HepG2 (cell line): ENCODE measurements at regions not wholly inside any gene's neighbourhood (a gene's known extent, or its start where the extent isn't known, plus 50 kb on each side); places are given as distances from the start of the nearest gene placed in this dataset.

Experiments used
- ATAC-seq: fragments of 200-7000 bp; cut with Tn5 transposase; 3 replicates; pipeline ENCODE4 v1.9.1; 2020; ENCODE audit warnings: mild to moderate bottlenecking, moderate library complexity
- BruUV-seq: library from RNA; stranded (reverse); fragments of 400-500 nt; replicated peaks from 2 replicates; lab custom pipeline; 2021; lab: Mats Ljungman, UMichigan
- CTCF ChIA-PET: fragments of 300-600 bp; formaldehyde crosslinking; extraction: SDS; loops from one replicate; lab custom pipeline; 2021; ENCODE audit warnings: low total read pairs, inconsistent platforms, low intra/inter-chr PET ratio; lab: Yijun Ruan, JAX
- POLR2A ChIA-PET: fragments of 350-600 bp; sonication (Branson Sonifier 250); formaldehyde crosslinking; loops from one replicate; lab custom pipeline; 2020; ENCODE audit warnings: antibody characterized with exemption, inconsistent platforms; lab: Yijun Ruan, JAX
- DNase-seq: peaks from one replicate; pipeline ENCODE4 v3.0.0-alpha.2; 2015; ENCODE audit warnings: low spot score
- FAIRE-seq: peaks from 3 replicates; lab custom pipeline; 2011; peaks lifted over from hg19 to GRCh38; lab: Jason Lieb, UNC
- H2AFZ ChIP-seq: one replicate; pipeline ENCODE4 v1.6.1; 2011; ENCODE audit warnings: low read length, inconsistent platforms
- H3K27ac ChIP-seq: fragments of 300-600 bp; 3 replicates; pipeline ENCODE4 v1.8.0; 2011; ENCODE audit warnings: mixed run types, mild to moderate bottlenecking, mixed read lengths, low read length, inconsistent platforms; ENCODE audit not compliant: insufficient read depth; ENCODE audit errors: extremely low read length
- H3K27me3 ChIP-seq, 2 experiments: fragments of 200-600 bp in 1 of 2; 2 replicates in 1 of 2; 3 replicates in 1 of 2; pipeline versions ENCODE4 v1.6.0 to v1.8.0; 2011; ENCODE audit warnings: low read length in 2 of 2, mild to moderate bottlenecking in 2 of 2, moderate library complexity in 2 of 2, inconsistent platforms in 1 of 2; ENCODE audit not compliant: insufficient read depth in 2 of 2, control insufficient read depth in 1 of 2
- H3K36me3 ChIP-seq, 2 experiments: fragments of 200-600 bp in 1 of 2; replicated peaks in 1 of 2; 2 replicates in 1 of 2; 3 replicates in 1 of 2; pipeline versions ENCODE4 v1.5.1 to v1.8.0; 2011; ENCODE audit warnings: low read length in 2 of 2, inconsistent platforms in 1 of 2; ENCODE audit not compliant: insufficient read depth in 2 of 2, control insufficient read depth in 1 of 2
- H3K4me1 ChIP-seq: 2 replicates; pipeline ENCODE4 v1.5.1; 2012; ENCODE audit warnings: low read length, inconsistent platforms; ENCODE audit not compliant: insufficient read depth
- H3K4me2 ChIP-seq: 2 replicates; pipeline ENCODE4 v1.6.0; 2011; ENCODE audit warnings: low read depth, low read length, inconsistent platforms
- H3K4me3 ChIP-seq, 3 experiments: fragments of 200-600 bp in 1 of 3; sonication (generic), shearing (Covaris generic) in 1 of 3; replicated peaks in 1 of 3; 2 replicates each; pipeline ENCODE4 v1.5.1; 2011 to 2016; ENCODE audit warnings: low read length in 3 of 3, inconsistent platforms in 2 of 3, low read depth in 2 of 3, mild to moderate bottlenecking in 2 of 3, control low read depth in 1 of 3, mixed read lengths in 1 of 3; ENCODE audit not compliant: insufficient read depth in 1 of 3
- H3K79me2 ChIP-seq: one replicate; pipeline ENCODE4 v1.6.1; 2011; ENCODE audit warnings: low read length, inconsistent platforms; ENCODE audit not compliant: insufficient read depth
- H3K9ac ChIP-seq: 2 replicates; pipeline ENCODE4 v1.6.0; 2011; ENCODE audit warnings: mild to moderate bottlenecking, low read depth, low read length, inconsistent platforms; ENCODE audit not compliant: insufficient read depth
- H3K9me3 ChIP-seq: 2 replicates; pipeline ENCODE4 v1.5.1; 2012; ENCODE audit warnings: mild to moderate bottlenecking, low read length
- H4K20me1 ChIP-seq: 2 replicates; pipeline ENCODE4 v1.6.0; 2011; ENCODE audit warnings: inconsistent platforms, mild to moderate bottlenecking, low read length, moderate library complexity; ENCODE audit not compliant: insufficient read depth
- ATF7 ChIP-seq, 2 experiments: fragments of 450-650 bp in 1 of 2; sonication (generic) in 1 of 2; formaldehyde crosslinking in 1 of 2; IDR thresholded peaks; 2 replicates each; pipeline versions ENCODE4 v1.4.0 to v1.6.1; 2016 to 2020; ENCODE audit warnings: antibody characterized with exemption in 1 of 2, mild to moderate bottlenecking in 1 of 2, missing genetic modification reagents in 1 of 2
- MIER3 ChIP-seq: IDR thresholded peaks from 2 replicates; pipeline ENCODE4 v1.6.1; 2016; ENCODE audit warnings: missing compliant biosample characterization, borderline replicate concordance
- NFKBIZ ChIP-seq: IDR thresholded peaks from 2 replicates; pipeline ENCODE4 v1.6.1; 2018; ENCODE audit warnings: missing genetic modification reagents, missing compliant biosample characterization
- SIN3B ChIP-seq: fragments of 150-350 bp; IDR thresholded peaks from 2 replicates; pipeline ENCODE4 v1.6.1; 2014; ENCODE audit warnings: low read length
- SMAD1 ChIP-seq: sonication (generic); formaldehyde crosslinking; IDR thresholded peaks from 2 replicates; pipeline ENCODE4 v1.4.0; 2020; ENCODE audit warnings: missing genetic modification reagents, low read depth, mild to moderate bottlenecking, borderline replicate concordance
- ZNF329 ChIP-seq: sonication (generic); formaldehyde crosslinking; IDR thresholded peaks from 2 replicates; pipeline ENCODE4 v1.9.0; 2021; ENCODE audit warnings: low read depth, mild to moderate bottlenecking, missing genetic modification reagents
- ZNF337 ChIP-seq: sonication (generic); formaldehyde crosslinking; IDR thresholded peaks from 2 replicates; pipeline ENCODE4 v1.5.1; 2020; ENCODE audit warnings: missing genetic modification reagents, low read depth, mild to moderate bottlenecking, borderline replicate concordance
- ZNF652 ChIP-seq: IDR thresholded peaks from 2 replicates; pipeline ENCODE4 v1.6.1; 2016; ENCODE audit warnings: low read depth, borderline replicate concordance
- WGBS: methylation state at CpG from one replicate; pipeline ENCODE4 v1.1.6; 2017; ENCODE audit warnings: low lambda C conversion rate; 5-methylcytosine and 5-hydroxymethylcytosine counted together
- in situ Hi-C: cut with HindIII; loops from 2 replicates; pipeline ENCODE4 v1.10.0; 2017; ENCODE audit warnings: low pct_unique_long_range_greater_than_20kb; ENCODE audit not compliant: extremely low pct_ligation_motif_present
- intact Hi-C: fragments of 100-400 bp; cut with micrococcal nuclease; formaldehyde crosslinking; loops from one replicate; pipeline ENCODE4 v1.10.0; 2022; ENCODE audit not compliant: unreplicated experiment
- TF ChIP-seq, protein P1 (sequence below): sonication (generic); formaldehyde crosslinking; IDR thresholded peaks from 2 replicates; pipeline ENCODE4 v1.9.0; 2021; ENCODE audit warnings: missing genetic modification reagents, mild to moderate bottlenecking, borderline replicate concordance

DNA sequence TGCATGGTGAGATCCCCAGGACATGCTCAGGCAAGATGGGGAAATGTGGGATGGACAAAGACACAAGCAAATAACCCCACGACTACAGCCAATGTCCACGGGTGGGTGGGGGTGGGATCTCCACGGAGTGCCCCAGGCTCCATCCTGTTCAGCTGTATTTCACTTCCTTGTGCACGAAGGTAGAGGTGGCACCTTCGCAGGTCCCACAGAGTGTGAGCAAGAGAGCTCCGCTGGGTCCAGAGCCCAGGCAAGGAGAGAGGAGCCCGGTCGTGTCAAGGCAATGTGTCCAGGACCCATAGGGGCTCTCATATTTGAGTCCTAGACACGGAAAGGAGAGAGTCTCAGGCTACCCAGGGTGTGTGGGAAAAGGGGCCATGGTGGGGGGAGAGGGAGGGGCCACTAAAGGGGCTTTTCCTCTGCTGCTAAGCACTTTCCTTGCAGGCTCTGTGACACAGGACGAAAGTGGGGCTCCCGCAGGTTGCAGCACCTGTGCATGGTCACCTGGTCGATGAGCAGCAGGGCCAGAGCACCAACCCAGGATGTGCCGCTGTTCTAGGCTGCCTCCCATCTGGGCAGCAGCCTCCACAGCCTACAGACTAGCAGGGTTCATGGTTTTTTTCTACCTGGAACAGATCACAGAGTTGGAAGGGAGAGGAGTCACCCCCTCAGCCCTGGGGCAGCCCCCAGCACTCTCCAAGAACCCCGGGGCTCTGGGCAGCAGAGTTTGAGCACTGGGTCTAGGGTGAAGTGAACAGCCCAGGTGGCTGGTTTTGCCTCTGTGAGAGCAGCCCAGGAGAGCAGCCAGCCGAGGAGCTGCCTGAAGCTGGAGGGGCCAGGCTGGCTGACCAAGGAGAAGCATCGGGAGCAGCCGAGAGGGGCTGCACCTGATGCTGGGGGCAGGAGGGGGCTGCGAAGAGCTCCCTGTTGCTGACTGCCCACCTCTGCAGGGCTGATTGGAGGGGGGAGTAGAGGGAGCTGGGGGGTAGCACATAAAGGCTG, 100.7 kb upstream of the MVB12B start:
- ATAC-seq: no peak
- FAIRE-seq: no peak
- DNase-seq: no peak
- POLR2A ChIA-PET: no interaction called here
- intact Hi-C loops (loop anchor here (5.0 kb wide), 1 partner anchor 174 kb away; no protein-coding TSS in a partner anchor), in situ Hi-C loops (loop anchor here (5.0 to 10.0 kb wide), 2 partner anchors 171 to 819 kb away; no protein-coding TSS in a partner anchor)
- Histone ChIP-seq H3K9ac (no peak overlapping the region), H3K27me3 (peaks cover 0 to 76% of the 10 kb centered on the region in 2 experiments; a peak in 4 of 5 replicates), H3K4me1 (no peaks in the 10 kb centered on the region), H3K36me3 (no peaks in the 10 kb centered on the region), H3K9me3 (no peaks in the 10 kb centered on the region), H3K79me2 (no peaks in the 10 kb centered on the region), H3K4me3 (no peak overlapping the region), H2AFZ (no peak overlapping the region), H3K27ac (no peak overlapping the region), H4K20me1 (no peaks in the 10 kb centered on the region), H3K4me2 (no peak overlapping the region)
- BruUV-seq: no TSS peak
- no peak for TF ChIP-seq ZNF337 (CRISPR knock-in tag)
- no peak for TF ChIP-seq SIN3B
- TF ChIP-seq, protein P1, sequence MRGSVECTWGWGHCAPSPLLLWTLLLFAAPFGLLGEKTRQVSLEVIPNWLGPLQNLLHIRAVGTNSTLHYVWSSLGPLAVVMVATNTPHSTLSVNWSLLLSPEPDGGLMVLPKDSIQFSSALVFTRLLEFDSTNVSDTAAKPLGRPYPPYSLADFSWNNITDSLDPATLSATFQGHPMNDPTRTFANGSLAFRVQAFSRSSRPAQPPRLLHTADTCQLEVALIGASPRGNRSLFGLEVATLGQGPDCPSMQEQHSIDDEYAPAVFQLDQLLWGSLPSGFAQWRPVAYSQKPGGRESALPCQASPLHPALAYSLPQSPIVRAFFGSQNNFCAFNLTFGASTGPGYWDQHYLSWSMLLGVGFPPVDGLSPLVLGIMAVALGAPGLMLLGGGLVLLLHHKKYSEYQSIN (CRISPR knock-in tag): no peak
- TF ChIP-seq ZNF329: no peak
- no peak for TF ChIP-seq ATF7 (IDR thresholded peaks at IDR 0.05)
- no peak for TF ChIP-seq ATF7 (CRISPR knock-in tag; IDR thresholded peaks at IDR 0.05)
- TF ChIP-seq SMAD1: no peak
- no peak for TF ChIP-seq ZNF652
- TF ChIP-seq MIER3 (CRISPR knock-in tag): no peak
- no peak for TF ChIP-seq NFKBIZ (CRISPR knock-in tag)
- WGBS: 21% methylated on average over 14 of the region's 18 CpGs
- CTCF ChIA-PET: no interaction called here
